ENCODE measurements at regions not wholly inside any gene's neighbourhood (a gene's known extent, or its start where the extent isn't known, plus 50 kb on each side); places are given as distances from the start of the nearest gene placed in this dataset.

DNA sequence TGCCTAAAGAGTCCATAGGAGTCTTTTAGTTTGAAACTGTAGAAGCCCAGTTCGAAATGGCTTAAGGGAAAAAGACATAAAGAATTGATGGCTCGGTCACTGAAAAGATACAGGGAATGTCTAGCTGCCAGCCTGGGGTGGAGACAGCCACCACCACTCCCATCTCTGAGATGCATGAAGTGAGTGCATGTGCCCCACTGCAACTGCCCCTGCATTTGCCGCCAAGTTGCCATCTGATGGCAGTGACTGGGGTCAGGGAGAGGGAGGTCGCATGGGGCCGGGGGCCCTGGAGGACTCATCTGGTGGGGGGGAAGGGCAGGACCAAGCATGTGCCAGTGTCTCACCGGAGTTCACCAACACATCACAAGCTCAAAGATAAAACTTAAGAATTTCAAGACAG, 385.8 kb upstream of the SULF2 start:
- TF ChIP-seq YY1 (IDR thresholded peaks at IDR 0.05; ENCODE audit: insufficient read depth, insufficient read length) (no peak), ZNF274 (IDR thresholded peaks at IDR 0.05; ENCODE audit: low read depth, low read length) (no peak)
